NCI-H510A treated with DMSO at 0.1 percent for 48 hours (cell line): ENCODE measurements at regions not wholly inside any gene's neighbourhood (a gene's known extent, or its start where the extent isn't known, plus 50 kb on each side); places are given as distances from the start of the nearest gene placed in this dataset.
A peak's percentile ranks its signal among the peaks of the same experiment; 100 is the strongest.

Experiments
- DNase-seq: peaks from one replicate; lab custom pipeline; 2025; lab: John Stamatoyannopoulos, UW

GRCh38 chr5:173689737-173690360 is 73.4 kb upstream of the BOD1 start:
- DNase-seq: peak; percentile 42

- DNase-seq: no peak
These were observed 75.5 kb upstream of the BOD1 start for GRCh38 chr5:173691931-173692330.

GRCh38 chr5:173693670-173694069 is 77.2 kb upstream of the BOD1 start:
- no peak for DNase-seq

- DNase-seq: no peak
These were observed 79.8 kb upstream of the BOD1 start for GRCh38 chr5:173696216-173696615.

GRCh38 chr5:173697931-173698579 is 81.6 kb upstream of the BOD1 start:
- DNase-seq: peak; percentile 66

GRCh38 chr5:173699966-173700365 is 83.5 kb upstream of the BOD1 start:
- no peak for DNase-seq

- DNase-seq: no peak
These were observed 87.0 kb upstream of the BOD1 start for GRCh38 chr5:173703466-173703865.

GRCh38 chr5:173704615-173705511 is 88.4 kb upstream of the BOD1 start:
- DNase-seq: no peak

- no peak for DNase-seq
These were observed 89.1 kb upstream of the BOD1 start for GRCh38 chr5:173705512-173706044.

GRCh38 chr5:173706700-173707099 is 90.2 kb upstream of the BOD1 start:
- no peak for DNase-seq

- DNase-seq: no peak
These were observed 90.9 kb upstream of the BOD1 start for GRCh38 chr5:173707392-173707791.

- no peak for DNase-seq
These were observed 92.7 kb upstream of the BOD1 start for GRCh38 chr5:173709145-173709544.

- DNase-seq: no peak
These were observed 93.3 kb upstream of the BOD1 start for GRCh38 chr5:173709761-173710160.

GRCh38 chr5:173710528-173710927 is 94.1 kb upstream of the BOD1 start:
- no peak for DNase-seq

GRCh38 chr5:173711466-173711865 is 95.0 kb upstream of the BOD1 start:
- DNase-seq: no peak

- no peak for DNase-seq
These were observed 96.2 kb upstream of the BOD1 start for GRCh38 chr5:173712609-173713175.

GRCh38 chr5:173714551-173715428 is 98.3 kb upstream of the BOD1 start:
- no peak for DNase-seq

GRCh38 chr5:173715607-173716006 is 99.2 kb upstream of the BOD1 start:
- DNase-seq: no peak

- no peak for DNase-seq
These were observed 99.7 kb upstream of the BOD1 start for GRCh38 chr5:173716058-173716682.

- no peak for DNase-seq
These were observed 101.5 kb upstream of the BOD1 start for GRCh38 chr5:173717959-173718358.

- no peak for DNase-seq
These were observed 102.0 kb upstream of the BOD1 start for GRCh38 chr5:173718469-173718868.
